Stimulated activated CD4-positive, alpha-beta T cell treated with anti-CD3 and anti-CD28 coated beads, TNF-alpha, amount 100 ng/mL, for 48 hours (primary cell): ENCODE measurements at regions not wholly inside any gene's neighbourhood (a gene's known extent, or its start where the extent isn't known, plus 50 kb on each side); places are given as distances from the start of the nearest gene placed in this dataset.

Experiments used
- DNase-seq, 3 donors: peaks; one replicate each; pipeline ENCODE4 v3.0.0-alpha.2; 2020; ENCODE audit warnings: low read depth in 3 of 3

DNA sequence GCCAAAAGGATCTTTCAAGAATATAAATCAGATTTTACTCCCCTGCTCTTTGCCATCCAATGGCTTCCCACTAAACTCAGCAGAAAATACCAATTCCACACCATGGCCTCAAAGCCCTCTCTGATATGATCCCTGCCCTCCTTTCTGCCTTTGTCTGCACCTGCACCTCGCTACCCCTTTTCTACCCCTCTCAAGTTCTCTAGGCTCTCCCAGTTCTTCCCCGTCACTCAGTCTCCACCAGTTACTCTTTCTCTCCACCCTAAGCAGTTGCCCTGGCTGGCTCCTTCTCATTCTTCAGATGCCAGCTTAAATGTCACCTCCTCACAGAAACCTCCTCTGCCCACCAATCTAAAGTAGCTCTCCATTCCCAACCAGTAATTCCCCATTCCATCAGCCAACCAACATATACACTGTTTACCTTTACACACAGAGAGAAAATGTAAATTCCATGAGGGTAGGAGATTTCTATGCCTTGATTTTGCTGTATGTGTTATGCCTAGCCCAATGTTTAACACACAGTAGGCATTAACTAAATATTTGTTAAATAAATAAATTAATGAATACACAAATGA, 93.6 kb upstream of the LPP start:
- no peak for DNase-seq

DNA sequence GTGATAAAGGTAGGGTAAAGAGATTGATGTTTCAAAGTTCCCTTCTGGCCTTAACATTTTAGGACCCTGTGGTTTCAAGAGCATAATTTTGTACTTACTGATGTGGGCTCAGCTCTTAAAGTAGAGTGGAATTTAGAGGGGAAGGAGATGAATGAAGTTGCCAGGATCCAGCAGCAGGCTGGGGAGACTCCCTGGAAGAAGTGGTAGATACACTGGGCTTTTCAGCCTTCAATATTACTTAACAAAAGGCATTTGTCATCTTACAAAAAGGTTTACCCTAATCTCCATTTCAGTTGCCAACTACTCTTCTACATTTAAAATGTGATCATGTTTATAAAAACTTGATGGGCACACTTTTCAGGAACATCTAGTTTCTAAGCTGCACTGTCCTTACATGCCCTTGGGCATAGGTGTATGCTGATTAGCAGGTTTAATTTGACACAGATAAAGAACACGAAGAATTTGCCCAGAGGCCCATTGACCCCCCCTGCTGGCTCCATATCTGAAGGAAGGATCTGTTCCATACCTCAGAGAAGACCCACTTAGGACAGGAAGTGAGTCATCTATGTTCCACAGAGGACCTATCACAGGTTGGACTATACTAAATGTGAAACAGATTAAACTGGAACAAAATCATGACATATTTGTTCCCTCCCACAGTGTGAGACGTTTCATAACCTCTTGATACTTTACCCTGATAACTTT, 93.0 kb upstream of the LPP start:
- peak; percentile 38 to 45 (median 44) for DNase-seq

DNA sequence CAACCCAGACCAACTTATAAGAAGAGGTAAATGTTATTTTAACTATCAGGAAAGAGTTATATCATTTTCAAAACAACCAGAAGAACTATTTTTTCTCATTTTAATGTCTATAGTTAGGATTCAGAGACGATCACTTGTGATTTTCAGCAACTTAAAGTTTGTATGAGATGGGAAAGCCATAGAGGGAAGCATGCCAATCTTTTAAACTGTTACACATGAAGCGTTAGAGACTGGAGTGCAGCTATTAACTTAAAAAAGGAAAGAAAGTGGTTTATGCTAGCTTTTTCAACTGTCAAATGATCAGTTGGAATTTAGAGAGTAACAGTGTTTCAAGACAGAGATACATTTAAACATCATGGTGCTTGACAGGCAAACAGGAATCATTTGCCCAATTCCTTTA, 91.7 kb upstream of the LPP start:
- no peak for DNase-seq

DNA sequence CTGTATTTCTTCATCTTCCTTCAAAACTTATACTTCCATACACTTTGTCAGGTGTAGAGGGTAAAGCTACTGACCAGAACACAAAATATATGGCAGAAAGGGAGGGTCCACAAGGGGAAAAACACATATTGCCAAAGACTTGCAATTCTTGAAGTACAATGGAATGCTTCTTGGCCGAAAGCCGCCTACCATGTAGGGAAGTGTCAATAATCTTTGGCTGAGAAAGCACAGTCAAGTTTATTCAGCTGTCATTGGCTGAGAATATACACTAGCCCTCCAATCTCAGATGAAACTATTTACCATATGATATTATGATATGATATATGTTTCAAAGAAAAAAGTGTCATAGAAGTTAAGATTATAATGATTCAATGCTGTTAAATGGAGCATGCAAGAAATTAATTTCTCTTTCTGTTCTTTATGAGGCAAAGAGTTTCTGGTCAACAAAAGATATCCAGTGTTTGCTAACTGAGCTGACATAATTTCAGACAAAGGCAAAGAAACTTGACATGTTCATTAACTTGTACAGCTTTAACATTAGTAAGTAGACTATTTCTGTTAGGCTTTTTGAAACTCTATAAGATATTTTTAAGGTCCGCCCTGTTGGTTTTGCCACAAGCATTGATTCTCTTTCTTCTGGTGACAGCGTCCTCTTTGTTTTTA, 89.0 kb upstream of the LPP start:
- no peak for DNase-seq

DNA sequence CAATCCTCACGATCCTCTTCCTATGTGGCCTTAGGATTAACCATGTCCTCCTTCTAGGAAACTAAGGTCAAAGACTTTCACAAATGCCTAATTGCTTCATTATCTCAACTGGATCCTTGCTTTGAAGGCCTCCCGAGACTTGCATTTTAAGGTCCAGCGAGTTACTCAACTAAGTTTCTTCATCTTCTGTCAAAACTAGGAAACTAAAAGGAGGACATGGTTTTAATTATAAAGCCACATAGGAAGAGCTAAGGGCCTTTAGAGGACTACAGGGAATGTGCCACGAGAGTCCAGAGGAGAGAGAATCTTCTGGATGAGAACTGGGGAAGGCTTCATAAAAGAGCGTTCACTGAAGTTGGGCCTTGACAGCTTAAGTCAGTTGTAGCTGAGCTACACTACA, 87.8 kb upstream of the LPP start:
- no peak for DNase-seq

DNA sequence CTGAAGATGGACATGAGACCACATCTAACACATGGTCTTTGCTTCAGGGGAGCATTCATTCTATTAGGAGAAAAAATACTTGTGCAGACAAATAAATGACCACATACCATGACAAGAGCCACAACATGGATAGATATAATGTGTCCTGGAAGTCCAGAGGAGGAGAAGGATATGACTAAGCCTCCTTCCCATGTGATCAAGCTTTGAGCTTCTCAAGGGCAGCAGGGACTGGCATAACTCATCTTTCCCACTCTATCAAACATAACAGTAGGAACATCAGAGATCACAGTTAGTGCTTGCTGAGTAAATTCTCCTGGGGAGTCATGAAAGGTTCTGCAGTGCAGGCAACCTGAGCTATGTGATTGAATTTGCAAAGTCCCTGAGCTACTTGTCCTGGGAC, 86.0 kb upstream of the LPP start:
- no peak for DNase-seq

DNA sequence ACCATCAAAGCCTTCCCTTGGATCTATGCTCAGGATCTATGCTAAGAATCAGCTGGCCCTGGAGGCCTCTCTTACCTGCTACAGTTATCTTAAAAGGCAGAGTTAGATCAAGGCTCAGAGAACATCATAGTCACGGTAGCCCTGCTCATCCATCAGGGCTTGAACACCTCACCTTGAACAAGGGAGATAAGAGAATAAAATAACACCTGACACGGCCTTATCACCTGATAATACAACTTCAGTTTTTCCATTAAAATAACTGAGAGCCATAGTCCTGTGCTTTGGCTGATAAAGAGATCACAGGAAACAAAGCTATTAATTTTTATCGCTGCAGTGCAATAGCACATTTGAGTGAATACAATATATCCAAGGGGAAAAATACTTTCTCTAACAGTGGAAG, 85.6 kb upstream of the LPP start:
- no peak for DNase-seq

DNA sequence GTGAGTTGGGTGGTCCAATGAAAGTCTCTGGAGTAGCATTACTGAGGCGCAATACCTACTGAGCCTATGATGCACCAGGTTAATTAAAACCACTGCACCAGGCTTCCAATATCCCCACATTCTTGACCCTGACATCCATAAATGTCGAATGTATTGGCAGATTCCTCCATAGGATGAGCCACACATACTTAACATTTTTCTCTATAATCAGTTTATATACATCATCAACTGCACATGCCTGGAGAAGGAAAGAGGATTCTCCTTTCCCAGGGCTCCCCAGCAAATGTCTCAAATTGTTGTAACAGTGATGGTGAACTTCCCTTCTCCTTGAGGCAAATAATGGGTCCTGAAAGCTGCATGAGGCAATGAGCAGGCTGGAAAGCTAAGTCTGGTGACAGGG, 82.3 kb upstream of the LPP start:
- DNase-seq: no peak

DNA sequence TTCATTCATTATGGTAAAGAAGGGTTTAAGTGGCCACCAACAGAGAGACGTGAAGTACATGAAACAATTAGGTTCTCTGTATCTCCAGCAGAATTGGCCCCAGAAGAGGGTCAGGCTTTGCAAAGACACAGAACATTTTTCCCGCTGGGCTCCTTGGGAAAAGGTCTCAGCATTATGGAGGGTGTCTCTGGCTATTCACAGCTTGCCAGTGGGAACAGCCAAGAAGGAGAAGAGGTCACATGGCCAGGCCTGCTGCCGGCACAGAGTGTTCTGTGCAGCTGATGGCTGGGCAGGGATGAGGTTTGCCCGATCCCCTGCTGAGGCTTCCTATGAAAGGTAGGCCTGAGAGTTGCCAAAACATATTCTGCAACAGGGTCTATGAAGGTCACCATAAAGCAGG, 77.8 kb upstream of the LPP start:
- DNase-seq: no peak

DNA sequence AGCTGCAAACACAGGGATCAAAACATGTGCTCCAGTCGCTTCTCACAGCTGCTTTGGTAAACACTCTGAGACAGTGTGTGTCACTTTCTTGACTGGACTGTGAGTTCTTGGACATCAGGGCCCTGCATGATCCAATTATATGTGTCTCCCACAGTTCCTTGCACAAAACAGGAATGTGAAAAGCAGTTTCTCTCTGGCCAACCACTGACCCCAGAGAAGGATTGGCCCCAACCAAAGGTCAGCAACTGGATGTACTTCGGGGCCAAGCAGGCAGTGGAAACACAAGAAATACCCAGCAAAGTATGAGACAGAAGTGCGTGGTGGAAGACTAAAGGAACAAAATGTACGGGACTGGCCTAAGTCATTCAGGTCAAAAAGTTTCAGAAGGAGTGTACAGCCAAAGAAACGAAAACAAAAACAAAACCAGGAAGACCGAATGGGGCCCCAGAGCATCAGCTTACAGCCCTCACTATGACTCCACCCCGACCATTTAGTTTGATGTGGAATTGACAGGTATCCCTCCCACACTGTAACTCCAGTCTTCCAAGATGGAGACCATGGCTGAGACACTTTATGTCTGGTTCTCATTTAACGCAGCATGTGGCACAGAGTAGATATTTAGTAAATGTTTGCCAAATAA, 76.7 kb upstream of the LPP start:
- no peak for DNase-seq

DNA sequence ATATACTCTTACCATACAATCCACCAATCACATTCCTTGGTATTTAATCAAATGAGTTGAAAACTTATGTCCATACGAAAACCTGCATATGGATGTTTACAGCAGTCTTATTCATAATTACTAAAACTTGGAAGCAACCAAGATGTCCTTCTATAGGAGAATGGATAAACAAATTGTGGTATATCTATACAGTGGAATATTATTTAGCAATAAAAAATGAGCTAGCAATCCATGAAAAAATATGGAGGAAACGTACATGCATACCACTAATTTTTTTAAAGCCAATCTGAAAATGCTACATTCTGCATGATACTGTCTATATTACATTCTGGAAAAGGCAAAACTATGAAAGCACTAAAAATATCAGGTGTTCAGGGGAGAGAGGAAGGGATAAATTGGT, 73.9 kb upstream of the LPP start:
- no peak for DNase-seq

DNA sequence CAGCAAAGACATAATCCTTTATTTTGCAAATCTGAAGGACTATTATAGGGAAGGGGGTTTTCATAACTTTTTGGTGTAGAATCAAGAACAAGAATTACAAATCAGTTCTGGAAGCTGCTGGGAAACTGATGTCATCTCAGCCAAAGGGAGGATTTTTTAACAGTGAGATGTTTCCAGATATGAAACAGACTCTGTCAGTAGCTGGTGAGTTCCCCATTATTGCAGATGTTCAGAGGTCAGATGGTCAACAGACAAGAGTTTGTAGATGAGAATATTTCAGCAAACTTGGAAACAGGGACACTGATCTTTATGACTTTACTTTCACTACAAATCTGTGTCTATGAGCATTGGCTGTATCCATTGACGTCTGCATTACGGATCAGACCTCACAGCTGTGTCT, 71.9 kb upstream of the LPP start:
- no peak for DNase-seq

DNA sequence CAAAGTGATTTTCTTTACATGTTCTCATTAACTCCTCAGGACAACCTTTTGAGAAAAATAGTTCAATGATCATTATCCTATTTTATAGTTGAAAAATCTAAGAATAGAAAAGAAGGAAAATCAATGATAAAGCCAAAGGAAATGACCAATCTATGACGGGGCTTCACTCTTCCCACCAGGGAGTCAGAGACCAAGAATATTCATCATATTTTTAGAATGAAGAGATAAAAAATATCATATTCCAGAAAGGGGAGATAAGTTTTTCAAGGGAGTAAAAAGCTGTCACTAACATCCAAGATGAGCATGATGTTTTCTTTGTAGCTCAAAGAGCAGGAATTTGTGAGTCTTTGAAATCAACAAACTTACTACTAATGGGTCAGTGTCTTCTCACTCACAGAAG, 71.5 kb upstream of the LPP start:
- DNase-seq: no peak

DNA sequence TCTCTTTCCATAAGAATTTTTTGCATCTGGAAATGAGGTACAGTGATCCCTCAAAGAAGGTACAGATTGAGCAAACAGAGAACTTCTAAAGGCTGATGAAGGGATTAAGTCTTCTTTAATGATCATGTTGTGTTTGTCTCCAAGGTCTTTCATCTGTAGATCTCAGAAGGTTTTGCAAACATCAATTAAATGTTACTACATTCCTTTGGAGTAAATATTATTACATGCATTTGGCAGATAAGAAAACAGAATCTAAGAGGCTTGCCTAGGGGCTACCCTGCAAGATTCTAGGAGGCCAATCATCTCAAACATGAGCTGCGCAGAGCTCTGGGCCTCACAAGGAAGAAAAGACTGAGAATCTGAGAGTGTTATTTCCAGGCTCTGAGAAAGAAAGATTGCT, 70.9 kb upstream of the LPP start:
- DNase-seq: no peak

DNA sequence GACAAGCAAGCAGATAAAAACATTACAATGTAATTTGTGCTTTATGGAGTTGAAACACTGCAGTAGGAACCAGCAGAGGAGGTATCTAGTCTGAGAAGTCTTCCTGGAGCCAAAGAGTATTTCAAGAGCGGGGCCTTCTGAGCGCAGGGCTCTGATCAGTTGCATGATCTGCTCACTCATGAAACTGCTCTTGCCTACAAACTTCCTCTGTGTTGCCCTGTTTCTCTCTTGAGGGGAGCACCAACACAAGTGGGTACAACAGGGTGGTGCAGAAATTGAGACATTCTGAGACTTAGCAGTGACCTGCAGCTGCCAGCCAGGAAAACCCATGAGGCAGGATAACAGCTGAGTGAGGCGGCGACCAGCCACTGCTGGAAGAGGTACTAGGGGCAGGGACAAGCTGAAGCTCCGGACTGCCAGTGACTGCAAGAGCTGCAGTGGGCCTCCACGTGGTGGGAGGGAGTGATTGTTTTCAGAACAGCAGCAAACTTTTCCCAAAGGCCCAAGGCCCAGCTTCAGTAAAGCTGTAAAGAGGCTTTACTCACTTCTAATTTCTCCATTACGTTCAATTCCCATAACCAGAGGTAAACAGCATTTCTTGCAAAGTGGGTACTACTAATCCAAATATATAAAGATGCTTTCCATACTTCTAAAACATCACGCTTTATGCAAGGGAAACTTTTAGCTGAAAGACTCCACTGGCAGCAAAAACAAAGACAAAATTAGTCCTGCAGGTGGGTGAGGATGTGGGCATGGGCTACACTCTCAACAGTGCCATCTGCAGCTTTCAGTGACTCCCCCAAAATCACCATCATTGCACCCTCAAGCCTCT, 69.0 kb upstream of the LPP start:
- no peak for DNase-seq

DNA sequence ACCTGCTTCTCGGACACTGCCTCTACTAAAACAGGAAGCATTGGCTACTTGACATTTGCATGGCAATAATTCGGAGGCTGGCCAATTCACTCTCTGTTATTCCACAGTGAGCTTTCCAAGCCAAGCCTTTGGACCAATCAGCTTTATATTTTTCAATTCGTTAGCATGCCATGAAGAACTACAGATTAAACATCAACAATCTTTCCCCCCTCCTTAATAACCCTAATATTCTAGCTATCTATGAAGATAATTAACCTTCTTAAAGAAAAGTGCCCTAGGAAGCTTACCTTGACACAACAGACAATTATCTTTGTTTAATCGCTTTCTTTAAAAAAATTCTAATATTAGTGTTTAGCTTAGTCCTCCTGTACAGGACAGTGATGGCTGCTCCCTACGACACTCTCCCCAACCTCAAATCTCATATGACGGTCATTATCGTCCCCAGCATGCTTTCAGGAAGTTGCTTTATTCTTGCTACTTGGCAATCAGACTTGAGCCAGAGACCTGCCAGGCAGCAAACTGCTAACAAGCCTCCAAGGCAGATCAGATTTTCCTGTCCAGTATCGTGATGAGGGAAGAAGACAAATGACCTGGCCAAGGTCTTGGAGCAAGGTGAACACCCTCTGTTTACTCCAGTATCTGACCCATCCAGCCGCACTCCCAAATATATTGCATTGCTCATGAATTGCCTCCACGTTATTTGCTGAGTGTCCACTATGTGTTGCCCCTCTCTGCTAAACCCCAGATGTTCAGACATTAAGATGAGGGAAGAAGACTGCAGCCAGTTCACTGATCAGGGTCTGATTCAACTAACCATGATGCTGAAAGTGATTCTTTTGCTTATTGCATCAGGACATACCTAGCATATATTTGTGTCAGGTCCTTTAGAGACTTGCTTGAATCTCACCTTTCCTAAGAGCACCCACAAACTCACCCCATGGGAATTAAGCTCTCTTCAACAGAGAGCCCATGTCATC, 68.1 kb upstream of the LPP start:
- DNase-seq: no peak

DNA sequence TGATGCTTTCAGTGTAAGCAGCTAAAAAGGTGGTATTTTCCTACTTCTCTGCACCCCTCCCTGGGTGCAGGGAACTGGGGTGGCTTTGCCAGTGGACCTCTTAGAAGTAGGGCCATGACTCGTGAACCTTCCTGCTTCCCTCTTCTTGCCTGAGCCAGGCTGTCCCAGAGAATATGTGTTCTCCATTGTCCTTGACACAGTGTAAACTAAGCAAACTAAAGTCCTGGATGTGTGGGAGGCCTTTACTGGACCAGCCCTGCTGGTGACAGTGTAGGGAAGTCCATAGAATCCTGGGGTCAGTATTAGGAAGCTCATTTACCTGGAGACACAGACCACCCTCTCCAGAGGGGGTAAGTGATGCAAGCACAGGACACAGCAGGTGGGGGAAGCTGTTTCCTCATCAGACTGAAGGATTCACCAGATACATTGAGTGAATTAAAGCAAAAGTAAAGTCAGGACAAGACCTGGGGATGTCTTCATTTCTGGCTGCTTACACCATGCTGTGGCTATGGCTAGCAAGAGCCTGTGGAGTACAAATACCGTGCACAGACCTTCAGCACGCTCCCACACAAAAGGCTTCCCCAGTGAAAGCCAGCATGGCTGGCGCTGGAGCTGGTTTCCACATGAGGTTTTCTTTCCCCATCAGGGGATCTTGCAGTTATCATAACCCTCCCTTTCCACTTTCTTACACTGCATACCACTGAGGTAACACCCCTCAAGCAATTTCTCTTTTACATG, 64.8 kb upstream of the LPP start:
- no peak for DNase-seq

DNA sequence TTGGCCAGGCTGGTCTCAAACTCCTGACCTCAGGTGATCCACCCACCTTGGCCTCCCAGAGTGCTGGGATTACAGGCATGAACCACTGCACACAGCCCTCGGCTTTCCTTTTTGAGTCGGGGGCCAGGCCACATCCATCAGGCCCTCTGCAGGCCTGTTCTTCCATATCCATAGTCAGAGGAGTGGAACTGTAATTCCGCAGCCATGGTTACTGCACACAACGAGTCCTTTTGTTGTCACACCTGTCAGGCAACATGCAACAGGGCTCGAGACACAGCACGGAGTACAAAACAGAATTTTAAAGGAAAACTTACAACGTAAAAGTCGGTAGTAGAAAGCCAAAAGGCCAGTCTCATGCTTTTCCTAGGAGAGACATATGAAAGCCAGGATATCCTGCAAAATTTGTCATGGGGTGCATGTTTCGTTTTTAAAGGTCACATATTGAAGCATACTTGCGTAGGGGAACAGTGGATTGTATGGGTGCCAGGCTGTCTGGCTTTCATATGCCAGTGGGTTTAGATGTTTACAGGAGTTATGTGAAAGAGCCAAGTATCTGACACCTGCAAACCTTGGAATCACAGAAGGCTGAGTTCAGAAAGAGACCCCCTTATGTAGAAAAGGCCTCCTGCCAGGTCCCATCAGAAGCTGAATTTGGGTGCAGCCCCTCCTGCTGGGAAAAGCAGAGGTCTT, 63.2 kb upstream of the LPP start:
- no peak for DNase-seq

DNA sequence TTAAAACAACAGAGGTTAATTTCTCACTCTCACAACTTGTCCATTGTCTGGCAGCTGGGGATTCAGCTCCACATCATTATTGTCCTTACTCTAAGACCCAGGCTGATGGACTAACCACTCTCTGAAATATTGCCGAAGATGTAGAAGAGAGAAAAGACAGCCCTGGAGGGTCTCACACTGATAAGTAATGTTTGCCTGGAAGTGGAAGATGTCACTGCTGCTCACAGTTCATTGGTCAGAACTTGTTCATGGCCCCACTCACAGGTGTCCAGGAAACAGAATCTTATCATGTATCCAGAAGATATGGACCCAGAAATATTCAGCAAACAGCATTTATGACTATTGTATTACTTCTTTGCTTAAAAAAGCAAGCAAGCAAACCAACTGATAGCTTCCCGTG, 62.2 kb upstream of the LPP start:
- DNase-seq: no peak

DNA sequence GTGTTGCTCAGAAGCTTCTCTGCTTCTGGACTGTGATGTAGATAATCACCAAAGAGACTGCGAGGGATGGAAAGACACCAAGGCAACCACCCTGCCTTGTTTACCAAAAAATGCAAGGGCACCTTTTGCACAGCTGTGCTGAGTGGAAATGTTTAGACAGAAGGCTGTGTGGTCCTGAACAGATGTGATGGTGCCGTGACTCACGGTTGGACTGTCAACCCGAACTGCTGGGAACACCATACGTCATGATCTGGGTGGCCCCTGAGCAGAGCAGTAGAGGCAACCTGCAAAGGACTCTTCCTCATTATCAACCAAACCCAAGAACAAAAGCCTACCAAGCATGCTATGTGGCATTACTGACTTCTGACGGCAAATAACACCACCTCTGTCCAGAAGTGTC, 61.3 kb upstream of the LPP start:
- DNase-seq: peak; percentile 10 to 59 (median 48)
